HCT116 (cell line): ENCODE measurements at regions not wholly inside any gene's neighbourhood (a gene's known extent, or its start where the extent isn't known, plus 50 kb on each side); places are given as distances from the start of the nearest gene placed in this dataset.

Experiments
- ATAC-seq: fragments of 200-7000 bp; cut with Tn5 transposase; 2 replicates; pipeline ENCODE4 v1.9.1; 2020; ENCODE audit warnings: mild to moderate bottlenecking, moderate library complexity
- BruUV-seq: library from RNA; stranded (reverse); fragments of 400-500 nt; replicated peaks from 2 replicates; lab custom pipeline; 2021; lab: Mats Ljungman, UMichigan
- CTCF ChIA-PET: fragments of 300-600 bp; sonication (Branson Sonifier 250); formaldehyde crosslinking; loops from one replicate; lab custom pipeline; 2021; ENCODE audit warnings: antibody characterized with exemption; lab: Charles Lee
- POLR2A ChIA-PET: fragments of 300-600, 350-600 bp; sonication (Branson Sonifier 250); formaldehyde crosslinking; loops from one replicate; lab custom pipeline; 2021; ENCODE audit warnings: antibody characterized with exemption; lab: Charles Lee
- RAD21 ChIA-PET, 2 experiments: fragments of 300-600 bp; sonication (Branson Sonifier 250); formaldehyde crosslinking; loops; one replicate each; lab custom pipeline; 2023; ENCODE audit warnings: low total read pairs in 2 of 2; ENCODE audit not compliant: uncharacterized antibody in 2 of 2, unreplicated experiment in 2 of 2, low non-redundant PET in 1 of 2; lab: Charles Lee
- DNase-seq: peaks from one replicate; pipeline ENCODE4 v3.0.0-alpha.2; 2010; ENCODE audit warnings: low read depth, low spot score
- H2AFZ ChIP-seq: fragments of 200-600 bp; shearing (Covaris generic), sonication (generic); 2 replicates; pipeline ENCODE4 v1.6.1; 2017; ENCODE audit warnings: low read depth, mixed run types, mixed read lengths, antibody characterized with exemption, low read length; ENCODE audit not compliant: poor library complexity, severe bottlenecking
- H3K27ac ChIP-seq: 2 replicates; pipeline ENCODE4 v1.5.1; 2012; ENCODE audit warnings: low read depth, low read length
- H3K27me3 ChIP-seq: fragments of 200-600 bp; sonication (generic); 2 replicates; pipeline ENCODE4 v1.6.1; 2016; ENCODE audit warnings: mixed run types, low read length, mixed read lengths; ENCODE audit not compliant: insufficient read depth
- H3K36me3 ChIP-seq, 2 experiments: fragments of 200-500 bp in 1 of 2; fragments of 200-600 bp in 1 of 2; sonication (Bioruptor generic) in 1 of 2; sonication (generic) in 1 of 2; 2 replicates each; pipeline versions ENCODE4 v1.5.1 to v1.6.1; 2014 to 2016; ENCODE audit warnings: low read length in 2 of 2, inconsistent platforms in 1 of 2, mixed read lengths in 1 of 2, mixed run types in 1 of 2; ENCODE audit not compliant: insufficient read depth in 2 of 2, control insufficient read depth in 1 of 2
- H3K4me1 ChIP-seq, 2 experiments: fragments of 200-600 bp in 1 of 2; sonication (generic) in 1 of 2; 2 replicates each; pipeline versions ENCODE4 v1.5.1 to v1.6.1; 2012 to 2017; ENCODE audit warnings: low read length in 2 of 2, inconsistent platforms in 1 of 2, mild to moderate bottlenecking in 1 of 2, mixed read lengths in 1 of 2, mixed run types in 1 of 2, moderate library complexity in 1 of 2; ENCODE audit not compliant: insufficient read depth in 2 of 2, control insufficient read depth in 1 of 2
- H3K4me2 ChIP-seq: fragments of 200-600 bp; sonication (generic); 2 replicates; pipeline ENCODE4 v1.6.1; 2017; ENCODE audit warnings: mixed run types, low read length, mixed read lengths
- H3K4me3 ChIP-seq, 2 experiments: fragments of 200-600 bp in 1 of 2; sonication (generic) in 1 of 2; replicated peaks in 1 of 2; 2 replicates each; pipeline ENCODE4 v1.5.1; 2011 to 2016; ENCODE audit warnings: low read length in 2 of 2, control low read depth in 1 of 2, low read depth in 1 of 2, mild to moderate bottlenecking in 1 of 2, mixed read lengths in 1 of 2, mixed run types in 1 of 2
- H3K79me2 ChIP-seq: fragments of 200-600 bp; sonication (generic); 2 replicates; pipeline ENCODE4 v1.6.1; 2017; ENCODE audit warnings: mild to moderate bottlenecking, mixed run types, low read length, moderate library complexity, mixed read lengths; ENCODE audit not compliant: insufficient read depth
- H3K9ac ChIP-seq: fragments of 200-600 bp; sonication (generic); 2 replicates; pipeline ENCODE4 v1.6.1; 2016; ENCODE audit warnings: low read length, mixed read lengths
- H3K9me2 ChIP-seq: fragments of 200-600 bp; sonication (generic), shearing (Covaris generic); 2 replicates; pipeline ENCODE4 v1.6.1; 2017; ENCODE audit warnings: mixed run types, mild to moderate bottlenecking, moderate library complexity; ENCODE audit not compliant: insufficient read depth
- H3K9me3 ChIP-seq, 2 experiments: fragments of 200-500 bp in 1 of 2; fragments of 200-600 bp in 1 of 2; sonication (Bioruptor generic) in 1 of 2; sonication (generic) in 1 of 2; 2 replicates each; pipeline ENCODE4 v1.6.1; 2014 to 2017; ENCODE audit warnings: low read length in 2 of 2, mixed read lengths in 2 of 2, inconsistent platforms in 1 of 2, low read depth in 1 of 2, mild to moderate bottlenecking in 1 of 2, mixed run types in 1 of 2, moderate library complexity in 1 of 2; ENCODE audit not compliant: control insufficient read depth in 1 of 2, insufficient read depth in 1 of 2
- H4K20me1 ChIP-seq: fragments of 200-600 bp; sonication (generic), shearing (Covaris generic); 2 replicates; pipeline ENCODE4 v1.6.1; 2017; ENCODE audit warnings: mixed run types, mild to moderate bottlenecking, moderate library complexity; ENCODE audit not compliant: insufficient read depth
- CBX3 ChIP-seq: IDR thresholded peaks from 2 replicates; pipeline ENCODE4 v1.6.1; 2012; ENCODE audit warnings: low read depth
- EGR1 ChIP-seq: IDR thresholded peaks from 2 replicates; pipeline ENCODE4 v1.6.1; 2012; ENCODE audit warnings: low read depth
- EZH2 ChIP-seq: fragments of 200-600 bp; sonication (generic); IDR thresholded peaks from 2 replicates; pipeline ENCODE4 v1.6.1; 2017; ENCODE audit warnings: antibody characterized with exemption, mixed run types
- EZH2phosphoT487 ChIP-seq: fragments of 200-600 bp; IDR thresholded peaks from 2 replicates; pipeline ENCODE4 v1.6.1; 2018; ENCODE audit warnings: antibody characterized with exemption, borderline replicate concordance
- FOSL1 ChIP-seq: IDR thresholded peaks from 2 replicates; pipeline ENCODE4 v1.6.1; 2012; ENCODE audit warnings: low read depth
- REST ChIP-seq: IDR thresholded peaks from 2 replicates; pipeline ENCODE4 v1.6.1; 2012; ENCODE audit warnings: low read depth
- SIN3A ChIP-seq: IDR thresholded peaks from 2 replicates; pipeline ENCODE4 v1.6.1; 2012; ENCODE audit warnings: low read depth
- SP1 ChIP-seq: IDR thresholded peaks from 2 replicates; pipeline ENCODE4 v1.6.1; 2012; ENCODE audit warnings: low read depth
- SRF ChIP-seq: IDR thresholded peaks from 2 replicates; pipeline ENCODE4 v1.6.1; 2012; ENCODE audit warnings: low read depth
- ZFX ChIP-seq: fragments of 450-650 bp; IDR thresholded peaks from 2 replicates; pipeline ENCODE4 v1.6.1; 2017
- ZNF274 ChIP-seq: fragments of 200-500 bp; sonication (Bioruptor generic); IDR thresholded peaks from 2 replicates; pipeline ENCODE4 v1.6.1; 2014; ENCODE audit warnings: mild to moderate bottlenecking, low read depth, low read length, inconsistent platforms
- intact Hi-C: fragments of 100-400 bp; cut with micrococcal nuclease; formaldehyde crosslinking; loops from 2 replicates; pipeline ENCODE4 v1.10.0; 2022
- TF ChIP-seq, protein P1 (sequence below): IDR thresholded peaks from 2 replicates; pipeline ENCODE4 v1.6.1; 2012
- TF ChIP-seq, protein P2 (sequence below), 3 experiments: fragments of 200-600 bp in 1 of 3; sonication (generic) in 1 of 3; IDR thresholded peaks in 2 of 3; conservative IDR thresholded peaks in 1 of 3; 2 replicates each; pipeline ENCODE4 v1.5.1; 2012 to 2017; ENCODE audit warnings: low read depth in 2 of 3, low read length in 2 of 3, antibody characterized with exemption in 1 of 3, borderline replicate concordance in 1 of 3, control low read depth in 1 of 3, mild to moderate bottlenecking in 1 of 3, mixed read lengths in 1 of 3, mixed run types in 1 of 3, moderate library complexity in 1 of 3; ENCODE audit not compliant: insufficient read depth in 1 of 3

- ChIA-PET POLR2A (no interaction called here), CTCF (no interaction called here), RAD21 (no interaction called here)
- no TSS peak for BruUV-seq
- H2AFZ ChIP-seq: no peak overlapping the region
- H4K20me1 ChIP-seq: no peaks in the 10 kb centered on the region
- no peaks in the 10 kb centered on the region for H3K27me3 ChIP-seq
- ATAC-seq: no peak
- intact Hi-C loops: no loop called here
- H3K79me2 ChIP-seq: no peaks in the 10 kb centered on the region
- no peak for DNase-seq
- no peaks in the 10 kb centered on the region for H3K36me3 ChIP-seq
- H3K4me1 ChIP-seq: peaks cover 2 to 6% of the 10 kb centered on the region in 2 experiments; a peak in 1 of 4 replicates
- no peak overlapping the region for H3K4me2 ChIP-seq
- H3K27ac ChIP-seq: no peak overlapping the region
- H3K9ac ChIP-seq: no peak overlapping the region
- H3K9me2 ChIP-seq: no peaks in the 10 kb centered on the region
- no peaks in the 10 kb centered on the region for H3K9me3 ChIP-seq
- no peak for TF ChIP-seq ZNF274
- TF ChIP-seq, protein P1, sequence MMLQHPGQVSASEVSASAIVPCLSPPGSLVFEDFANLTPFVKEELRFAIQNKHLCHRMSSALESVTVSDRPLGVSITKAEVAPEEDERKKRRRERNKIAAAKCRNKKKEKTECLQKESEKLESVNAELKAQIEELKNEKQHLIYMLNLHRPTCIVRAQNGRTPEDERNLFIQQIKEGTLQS: no peak
- TF ChIP-seq CBX3: no peak
- no peak for TF ChIP-seq SIN3A
- TF ChIP-seq, all 23 proteins: peak for 0
- no peak overlapping the region for H3K4me3 ChIP-seq
Measured at GRCh38 chr5:58041884-58042283, 418.0 kb downstream of the PLK2 start.

- Histone ChIP-seq H3K27me3 (no peaks in the 10 kb centered on the region), H3K79me2 (no peaks in the 10 kb centered on the region), H3K36me3 (no peaks in the 10 kb centered on the region), H4K20me1 (no peaks in the 10 kb centered on the region), H3K9me3 (no peaks in the 10 kb centered on the region), H3K4me1 (peaks cover 2 to 6% of the 10 kb centered on the region in 2 experiments; a peak in 1 of 4 replicates), H3K9ac (no peak overlapping the region), H3K4me3 (no peak overlapping the region), H3K4me2 (no peak overlapping the region), H3K27ac (no peak overlapping the region), H3K9me2 (no peaks in the 10 kb centered on the region), H2AFZ (no peak overlapping the region)
- ChIA-PET CTCF (no interaction called here), POLR2A (no interaction called here), RAD21 (no interaction called here)
- intact Hi-C loops: no loop called here
- TF ChIP-seq EZH2phosphoT487 (no peak), EZH2 (no peak), SP1 (no peak), REST (no peak), ZNF274 (no peak), SRF (no peak), EGR1 (no peak), FOSL1 (no peak), CBX3 (no peak), ZFX (no peak)
- TF ChIP-seq, protein P2, sequence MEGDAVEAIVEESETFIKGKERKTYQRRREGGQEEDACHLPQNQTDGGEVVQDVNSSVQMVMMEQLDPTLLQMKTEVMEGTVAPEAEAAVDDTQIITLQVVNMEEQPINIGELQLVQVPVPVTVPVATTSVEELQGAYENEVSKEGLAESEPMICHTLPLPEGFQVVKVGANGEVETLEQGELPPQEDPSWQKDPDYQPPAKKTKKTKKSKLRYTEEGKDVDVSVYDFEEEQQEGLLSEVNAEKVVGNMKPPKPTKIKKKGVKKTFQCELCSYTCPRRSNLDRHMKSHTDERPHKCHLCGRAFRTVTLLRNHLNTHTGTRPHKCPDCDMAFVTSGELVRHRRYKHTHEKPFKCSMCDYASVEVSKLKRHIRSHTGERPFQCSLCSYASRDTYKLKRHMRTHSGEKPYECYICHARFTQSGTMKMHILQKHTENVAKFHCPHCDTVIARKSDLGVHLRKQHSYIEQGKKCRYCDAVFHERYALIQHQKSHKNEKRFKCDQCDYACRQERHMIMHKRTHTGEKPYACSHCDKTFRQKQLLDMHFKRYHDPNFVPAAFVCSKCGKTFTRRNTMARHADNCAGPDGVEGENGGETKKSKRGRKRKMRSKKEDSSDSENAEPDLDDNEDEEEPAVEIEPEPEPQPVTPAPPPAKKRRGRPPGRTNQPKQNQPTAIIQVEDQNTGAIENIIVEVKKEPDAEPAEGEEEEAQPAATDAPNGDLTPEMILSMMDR (IDR thresholded peaks at IDR 0.05 in 2 of 3, conservative IDR thresholded peaks at IDR 0.05 in 1 of 3; ENCODE audit: borderline replicate concordance in 1 of 3, insufficient read depth in 1 of 3, low read depth in 2 of 3, low read length in 2 of 3): no peak
- no TSS peak for BruUV-seq
- no peak for ATAC-seq
- DNase-seq: no peak
Measured at GRCh38 chr5:58040846-58041245, 419.0 kb downstream of the PLK2 start.
